HUDEP-2 (cell line): ENCODE measurements at regions not wholly inside any gene's neighbourhood (a gene's known extent, or its start where the extent isn't known, plus 50 kb on each side); places are given as distances from the start of the nearest gene placed in this dataset.

Experiments
- DNase-seq, 76 experiments: peaks; one replicate each; lab custom pipeline; 2025; ENCODE audit not compliant: unreplicated experiment in 76 of 76; lab: John Stamatoyannopoulos, UW

GRCh38 chr6:168228676-168229367 lies 90.8 kb downstream of the DACT2 start:
- no peak for DNase-seq

- no peak for DNase-seq
Observed at GRCh38 chr6:168227840-168228239, 91.7 kb downstream of the DACT2 start.

GRCh38 chr6:168226902-168227318 lies 92.7 kb downstream of the DACT2 start:
- no peak for DNase-seq

- DNase-seq = no peak
Observed at GRCh38 chr6:168226061-168226752, 93.4 kb downstream of the DACT2 start.

- no peak for DNase-seq
Observed at GRCh38 chr6:168225471-168225911, 94.1 kb downstream of the DACT2 start.

GRCh38 chr6:168223755-168224154 lies 95.8 kb downstream of the DACT2 start:
- no peak for DNase-seq

GRCh38 chr6:168223150-168223549 lies 96.4 kb downstream of the DACT2 start:
- DNase-seq = no peak

- no peak for DNase-seq
Observed at GRCh38 chr6:168222115-168223043, 97.2 kb downstream of the DACT2 start.

GRCh38 chr6:168221497-168222079 lies 98.0 kb downstream of the DACT2 start:
- DNase-seq = no peak

- DNase-seq = no peak
Observed at GRCh38 chr6:168221000-168221399, 98.6 kb downstream of the DACT2 start.

GRCh38 chr6:168219804-168220203 lies 99.8 kb downstream of the DACT2 start:
- no peak for DNase-seq

- DNase-seq = no peak
Observed at GRCh38 chr6:168218785-168219566, 100.6 kb downstream of the DACT2 start.

GRCh38 chr6:168217880-168218537 lies 101.6 kb downstream of the DACT2 start:
- no peak for DNase-seq

GRCh38 chr6:168217216-168217879 lies 102.2 kb downstream of the DACT2 start:
- no peak for DNase-seq

- DNase-seq = no peak
Observed at GRCh38 chr6:168216751-168217191, 102.8 kb downstream of the DACT2 start.

- no peak for DNase-seq
Observed at GRCh38 chr6:168216117-168216516, 103.5 kb downstream of the DACT2 start.

GRCh38 chr6:168215121-168215808 lies 104.3 kb downstream of the DACT2 start:
- no peak for DNase-seq

GRCh38 chr6:168214586-168215104 lies 104.9 kb downstream of the DACT2 start:
- DNase-seq = no peak
